Hepatocyte (in vitro differentiated cells): ENCODE measurements at regions not wholly inside any gene's neighbourhood (a gene's known extent, or its start where the extent isn't known, plus 50 kb on each side); places are given as distances from the start of the nearest gene placed in this dataset.

Experiments used
- DNase-seq: peaks from one replicate; pipeline ENCODE4 v3.0.0-alpha.2; 2016; ENCODE audit warnings: low spot score
- H2AFZ ChIP-seq: fragments of 200-600 bp; sonication (generic); 2 replicates; pipeline ENCODE4 v1.6.0; 2016; ENCODE audit warnings: antibody characterized with exemption, mild to moderate bottlenecking
- H3K27ac ChIP-seq: fragments of 200-600 bp; sonication (generic); 2 replicates; pipeline ENCODE4 v1.5.1; 2016; ENCODE audit warnings: mild to moderate bottlenecking
- H3K27me3 ChIP-seq: fragments of 200-600 bp; sonication (generic); 2 replicates; pipeline ENCODE4 v1.6.1; 2016
- H3K36me3 ChIP-seq: fragments of 200-600 bp; sonication (generic); replicated peaks from 2 replicates; pipeline ENCODE4 v1.5.1; 2016; ENCODE audit warnings: low read depth; ENCODE audit not compliant: insufficient read depth
- H3K4me1 ChIP-seq: fragments of 200-600 bp; sonication (generic); 2 replicates; pipeline ENCODE4 v1.5.1; 2016; ENCODE audit warnings: mild to moderate bottlenecking, moderate library complexity; ENCODE audit not compliant: insufficient read depth
- H3K4me2 ChIP-seq: fragments of 200-600 bp; sonication (generic); 2 replicates; pipeline ENCODE4 v1.6.0; 2016
- H3K4me3 ChIP-seq: fragments of 200-600 bp; sonication (generic); 2 replicates; pipeline ENCODE4 v1.5.1; 2016; ENCODE audit warnings: mild to moderate bottlenecking
- H3K79me2 ChIP-seq: fragments of 200-600 bp; sonication (generic); 2 replicates; pipeline ENCODE4 v1.6.0; 2017; ENCODE audit warnings: mild to moderate bottlenecking
- H3K9me2 ChIP-seq: fragments of 200-600 bp; sonication (generic); replicated peaks from 2 replicates; pipeline ENCODE4 v1.6.0; 2017; ENCODE audit warnings: mild to moderate bottlenecking; ENCODE audit not compliant: insufficient read depth
- H3K9me3 ChIP-seq: fragments of 200-600 bp; sonication (generic); 2 replicates; pipeline ENCODE4 v1.5.1; 2016; ENCODE audit warnings: low read depth, mild to moderate bottlenecking
- H4K20me1 ChIP-seq: fragments of 200-600 bp; sonication (generic); 2 replicates; pipeline ENCODE4 v1.6.0; 2016; ENCODE audit warnings: mild to moderate bottlenecking; ENCODE audit not compliant: insufficient read depth, poor library complexity, severe bottlenecking
- CTCF ChIP-seq: fragments of 200-600 bp; sonication (generic); IDR thresholded peaks from 2 replicates; pipeline ENCODE4 v1.5.1; 2016; ENCODE audit warnings: antibody characterized with exemption, mild to moderate bottlenecking; ENCODE audit not compliant: poor library complexity
- EZH2 ChIP-seq: fragments of 200-600 bp; sonication (generic); IDR thresholded peaks from 2 replicates; pipeline ENCODE4 v1.6.1; 2016; ENCODE audit warnings: antibody characterized with exemption, mild to moderate bottlenecking, borderline replicate concordance
- EZH2phosphoT487 ChIP-seq: fragments of 200-600 bp; sonication (generic); IDR thresholded peaks from one replicate; pipeline ENCODE4 v1.6.1; 2018; ENCODE audit warnings: antibody characterized with exemption, mild to moderate bottlenecking, low read depth, moderate library complexity; ENCODE audit not compliant: unreplicated experiment, severe bottlenecking
- WGBS: methylation state at CpG from one replicate; pipeline ENCODE4 v1.1.6; 2016; ENCODE audit warnings: low lambda C conversion rate; ENCODE audit errors: missing lambda C conversion rate; 5-methylcytosine and 5-hydroxymethylcytosine counted together

GRCh38 chr5:121415270-121415669, 436.4 kb upstream of the FTMT start:
- Histone ChIP-seq H3K4me3 (no peak overlapping the region), H3K9me3 (no peaks in the 10 kb centered on the region), H3K9me2 (no peaks in the 10 kb centered on the region), H3K4me2 (no peak overlapping the region), H2AFZ (no peak overlapping the region), H3K79me2 (no peaks in the 10 kb centered on the region), H3K27ac (no peak overlapping the region), H3K27me3 (no peaks in the 10 kb centered on the region), H3K36me3 (no peaks in the 10 kb centered on the region), H4K20me1 (no peaks in the 10 kb centered on the region), H3K4me1 (no peaks in the 10 kb centered on the region)
- DNase-seq = no peak
- TF ChIP-seq CTCF (no peak), EZH2 (no peak), EZH2phosphoT487 (no peak)
- WGBS = 52% methylated on average over 1 of the region's 1 CpG

- Histone ChIP-seq H3K4me1 (no peaks in the 10 kb centered on the region), H3K9me2 (no peaks in the 10 kb centered on the region), H3K9me3 (no peaks in the 10 kb centered on the region), H3K4me2 (no peak overlapping the region), H4K20me1 (no peaks in the 10 kb centered on the region), H3K27me3 (no peaks in the 10 kb centered on the region), H3K79me2 (no peaks in the 10 kb centered on the region), H2AFZ (no peak overlapping the region), H3K4me3 (no peak overlapping the region), H3K36me3 (no peaks in the 10 kb centered on the region), H3K27ac (no peak overlapping the region)
- TF ChIP-seq CTCF = no peak
- no peak for TF ChIP-seq EZH2phosphoT487
- TF ChIP-seq EZH2 = no peak
- DNase-seq = no peak
- 71% methylated on average over 3 of the region's 3 CpGs for WGBS
Measured at GRCh38 chr5:121421646-121422045, 430.0 kb upstream of the FTMT start.

- Histone ChIP-seq H3K27ac (no peak overlapping the region), H3K4me2 (no peak overlapping the region), H4K20me1 (no peaks in the 10 kb centered on the region), H3K9me2 (no peaks in the 10 kb centered on the region), H3K79me2 (no peaks in the 10 kb centered on the region), H3K9me3 (no peaks in the 10 kb centered on the region), H3K36me3 (no peaks in the 10 kb centered on the region), H3K4me3 (no peak overlapping the region), H2AFZ (no peak overlapping the region), H3K4me1 (no peaks in the 10 kb centered on the region), H3K27me3 (no peaks in the 10 kb centered on the region)
- WGBS = 59% methylated on average over 2 of the region's 2 CpGs
- DNase-seq = no peak
- TF ChIP-seq CTCF (no peak), EZH2phosphoT487 (no peak), EZH2 (no peak)
Measured at GRCh38 chr5:121424976-121425375, 426.7 kb upstream of the FTMT start.

- no peaks in the 10 kb centered on the region for H3K9me3 ChIP-seq
- WGBS = 91% methylated on average over 4 of the region's 4 CpGs
Measured at GRCh38 chr5:121426153-121426552, 425.5 kb upstream of the FTMT start.

More at GRCh38 chr5:121426153-121426552, 425.5 kb upstream of the FTMT start:
- Histone ChIP-seq H3K9me2 (no peaks in the 10 kb centered on the region), H3K4me2 (no peak overlapping the region), H3K27me3 (no peaks in the 10 kb centered on the region), H3K79me2 (no peaks in the 10 kb centered on the region), H2AFZ (no peak overlapping the region), H3K27ac (no peak overlapping the region), H3K4me1 (no peaks in the 10 kb centered on the region), H3K36me3 (no peaks in the 10 kb centered on the region), H3K4me3 (no peak overlapping the region), H4K20me1 (no peaks in the 10 kb centered on the region)
- DNase-seq = no peak
- TF ChIP-seq EZH2phosphoT487 (no peak), EZH2 (no peak), CTCF (no peak)
